SU-DHL-6 (cell line): ENCODE measurements at regions not wholly inside any gene's neighbourhood (a gene's known extent, or its start where the extent isn't known, plus 50 kb on each side); places are given as distances from the start of the nearest gene placed in this dataset.

ENCODE experiments used
- H2AFZ ChIP-seq: fragments of 200-600 bp; sonication (generic); 2 replicates; pipeline ENCODE4 v1.6.1; 2014; ENCODE audit warnings: low read depth, mild to moderate bottlenecking, moderate library complexity, mixed read lengths, antibody characterized with exemption, low read length; ENCODE audit not compliant: severe bottlenecking
- H3F3A ChIP-seq: fragments of 200-600 bp; shearing (Covaris generic); 2 replicates; pipeline ENCODE4 v1.6.0; 2016; ENCODE audit warnings: antibody characterized with exemption, mild to moderate bottlenecking; ENCODE audit not compliant: insufficient read depth
- H3K27ac ChIP-seq: fragments of 200-600 bp; sonication (generic); 2 replicates; pipeline ENCODE4 v1.5.1; 2016; ENCODE audit warnings: low read depth, mild to moderate bottlenecking, low read length, moderate library complexity, mixed read lengths
- H3K27me3 ChIP-seq: fragments of 200-600 bp; sonication (generic), shearing (Covaris generic); 2 replicates; pipeline ENCODE4 v1.6.0; 2014; ENCODE audit warnings: mild to moderate bottlenecking, low read length
- H3K36me3 ChIP-seq: fragments of 200-600 bp; sonication (generic); 2 replicates; pipeline ENCODE4 v1.6.1; 2014; ENCODE audit warnings: mild to moderate bottlenecking, low read length, mixed read lengths
- H3K4me2 ChIP-seq: fragments of 300-600, 200-600 bp; shearing (Covaris generic), sonication (generic); 2 replicates; pipeline ENCODE4 v1.6.0; 2014; ENCODE audit warnings: low read length, low read depth, mild to moderate bottlenecking; ENCODE audit not compliant: poor library complexity, severe bottlenecking
- H3K4me3 ChIP-seq: fragments of 200-600 bp; sonication (generic); 2 replicates; pipeline ENCODE4 v1.5.1; 2014; ENCODE audit warnings: antibody characterized with exemption, low read length, mild to moderate bottlenecking, mixed read lengths; ENCODE audit not compliant: insufficient read depth, poor library complexity, severe bottlenecking
- H3K79me2 ChIP-seq: fragments of 200-600 bp; sonication (generic); 2 replicates; pipeline ENCODE4 v1.6.1; 2014; ENCODE audit warnings: mild to moderate bottlenecking, low read length, moderate library complexity; ENCODE audit not compliant: insufficient read depth
- H3K9ac ChIP-seq: fragments of 200-600 bp; sonication (generic); 2 replicates; pipeline ENCODE4 v1.7.0; 2014; ENCODE audit warnings: mild to moderate bottlenecking, low read length
- H3K9me2 ChIP-seq: fragments of 200-600 bp; sonication (generic); replicated peaks from 2 replicates; pipeline ENCODE4 v1.6.1; 2014; ENCODE audit warnings: low read length; ENCODE audit not compliant: insufficient read depth
- H3K9me3 ChIP-seq: fragments of 200-600 bp; sonication (generic); 2 replicates; pipeline ENCODE4 v1.6.1; 2014; ENCODE audit warnings: low read length, mixed read lengths; ENCODE audit not compliant: insufficient read depth
- H4K20me1 ChIP-seq: fragments of 200-600 bp; sonication (generic); 2 replicates; pipeline ENCODE4 v1.6.1; 2014; ENCODE audit warnings: low read depth, mild to moderate bottlenecking, antibody characterized with exemption, low read length, moderate library complexity, mixed read lengths
- CTCF ChIP-seq: fragments of 200-600 bp; sonication (generic); IDR thresholded peaks from one replicate; pipeline ENCODE4 v1.5.1; 2017; ENCODE audit warnings: antibody characterized with exemption, mild to moderate bottlenecking, low read length, moderate library complexity; ENCODE audit not compliant: insufficient read depth, poor library complexity, severe bottlenecking
- EZH2phosphoT487 ChIP-seq: fragments of 200-600 bp; sonication (generic), shearing (Covaris generic); conservative IDR thresholded peaks from 2 replicates; pipeline ENCODE4 v1.6.1; 2018; ENCODE audit warnings: mild to moderate bottlenecking, antibody characterized with exemption, low read length, moderate library complexity, mixed read lengths

DNA sequence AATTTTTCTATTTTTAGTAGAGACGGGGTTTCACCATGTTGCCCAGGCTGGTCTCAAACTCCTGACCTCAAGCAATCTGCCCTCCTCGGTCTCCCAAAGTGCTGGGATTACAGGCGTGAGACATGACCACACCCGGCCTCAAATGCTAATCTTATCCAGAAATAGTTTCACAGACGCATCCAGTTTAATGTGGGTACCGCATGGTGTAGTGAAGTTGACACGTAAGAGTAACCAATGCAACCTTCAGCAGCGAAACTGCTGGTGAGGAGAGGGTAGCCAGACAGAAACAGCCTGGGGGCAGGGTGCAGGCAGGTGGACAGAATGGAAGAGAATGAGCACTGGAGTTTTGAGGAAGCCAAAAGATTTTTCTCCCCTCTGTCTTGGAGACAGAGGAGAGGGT, 63.5 kb upstream of the FAM180A start:
- Histone ChIP-seq H3F3A (no peaks in the 10 kb centered on the region), H3K9me3 (no peaks in the 10 kb centered on the region), H3K4me2 (no peak overlapping the region), H2AFZ (no peak overlapping the region), H4K20me1 (no peaks in the 10 kb centered on the region), H3K9me2 (no peaks in the 10 kb centered on the region), H3K4me3 (no peak overlapping the region), H3K36me3 (no peaks in the 10 kb centered on the region), H3K27me3 (no peaks in the 10 kb centered on the region), H3K27ac (no peak overlapping the region), H3K79me2 (no peaks in the 10 kb centered on the region), H3K9ac (no peak overlapping the region)
- no peak for TF ChIP-seq EZH2phosphoT487

GRCh38 chr7:135811506-135811905, 62.9 kb upstream of the FAM180A start:
- no peak overlapping the region for H3K4me2 ChIP-seq
- H3K79me2 ChIP-seq: no peaks in the 10 kb centered on the region
- H3K9me3 ChIP-seq: no peaks in the 10 kb centered on the region
- H3K4me3 ChIP-seq: no peak overlapping the region
- H3K36me3 ChIP-seq: no peaks in the 10 kb centered on the region
- H3K9me2 ChIP-seq: no peaks in the 10 kb centered on the region
- H2AFZ ChIP-seq: no peak overlapping the region
- no peak for TF ChIP-seq CTCF
- no peak for TF ChIP-seq EZH2phosphoT487
- no peak overlapping the region for H3K9ac ChIP-seq
- H3F3A ChIP-seq: no peaks in the 10 kb centered on the region
- H3K27ac ChIP-seq: no peak overlapping the region
- H3K27me3 ChIP-seq: no peaks in the 10 kb centered on the region
- no peaks in the 10 kb centered on the region for H4K20me1 ChIP-seq

- H3K4me2 ChIP-seq: no peak overlapping the region
- H2AFZ ChIP-seq: no peak overlapping the region
- no peaks in the 10 kb centered on the region for H3F3A ChIP-seq
These were observed 59.6 kb upstream of the FAM180A start for GRCh38 chr7:135808206-135808605.

DNA sequence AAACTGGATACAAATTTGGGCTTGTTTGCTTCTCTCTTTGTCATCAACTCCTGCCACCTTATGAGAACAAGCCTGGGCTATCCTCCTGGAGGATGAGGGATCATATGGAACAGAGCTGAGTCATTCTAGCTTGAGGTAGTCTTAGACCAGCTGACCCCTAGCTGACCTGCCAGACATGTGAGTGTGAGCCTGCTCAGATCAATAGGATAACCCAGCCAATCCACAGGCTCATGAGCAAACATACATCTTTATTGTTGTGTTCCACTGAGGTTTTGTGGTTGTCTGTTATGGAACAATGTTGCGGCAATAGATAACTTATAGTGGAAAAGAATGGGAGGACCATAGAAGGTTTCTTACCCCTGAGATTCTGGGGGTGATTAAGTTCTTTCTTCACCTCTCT, 54.5 kb upstream of the FAM180A start:
- Histone ChIP-seq H3K4me2 (no peak overlapping the region), H3K9me2 (no peaks in the 10 kb centered on the region), H3F3A (no peaks in the 10 kb centered on the region), H3K9me3 (no peaks in the 10 kb centered on the region), H4K20me1 (no peaks in the 10 kb centered on the region), H3K27ac (no peak overlapping the region), H3K4me3 (no peak overlapping the region), H3K9ac (no peak overlapping the region), H3K36me3 (no peaks in the 10 kb centered on the region), H2AFZ (no peak overlapping the region), H3K27me3 (no peaks in the 10 kb centered on the region), H3K79me2 (no peaks in the 10 kb centered on the region)
- TF ChIP-seq CTCF (no peak), EZH2phosphoT487 (no peak)

More at GRCh38 chr7:135808206-135808605, 59.6 kb upstream of the FAM180A start:
- Histone ChIP-seq H3K27me3 (no peaks in the 10 kb centered on the region), H3K9ac (no peak overlapping the region), H4K20me1 (no peaks in the 10 kb centered on the region), H3K79me2 (no peaks in the 10 kb centered on the region), H3K9me3 (no peaks in the 10 kb centered on the region), H3K36me3 (no peaks in the 10 kb centered on the region), H3K4me3 (no peak overlapping the region), H3K9me2 (no peaks in the 10 kb centered on the region), H3K27ac (no peak overlapping the region)
- TF ChIP-seq CTCF: no peak
- TF ChIP-seq EZH2phosphoT487: no peak
